ENCODE measurements at regions not wholly inside any gene's neighbourhood (a gene's known extent, or its start where the extent isn't known, plus 50 kb on each side); places are given as distances from the start of the nearest gene placed in this dataset.
"Not testable (repeated sequence)": the region's sequence is repeated elsewhere in the genome, so short reads cannot be mapped to it uniquely, and the experiment has no call there.

GRCh38 chr9:102941868-102942267 lies 53.3 kb upstream of the CYLC2 start:
- no peak for DNase-seq (ENCODE audit: low read depth in 2 of 3, low spot score in 1 of 3)

- no peak for DNase-seq (ENCODE audit: low read depth in 2 of 3, low spot score in 1 of 3)
These were observed 72.6 kb upstream of the CYLC2 start for GRCh38 chr9:102922526-102922925.

- no peak for DNase-seq (ENCODE audit: low read depth in 2 of 3, low spot score in 1 of 3)
These were observed 83.9 kb upstream of the CYLC2 start for GRCh38 chr9:102911185-102911584.

- not testable (repeated sequence) for DNase-seq (ENCODE audit: low read depth in 2 of 3, low spot score in 1 of 3)
These were observed 89.3 kb upstream of the CYLC2 start for GRCh38 chr9:102905795-102906194.

- DNase-seq (ENCODE audit: low read depth in 2 of 3, low spot score in 1 of 3) = no peak
These were observed 103.1 kb upstream of the CYLC2 start for GRCh38 chr9:102892025-102892424.

GRCh38 chr9:102888747-102889146 lies 106.4 kb upstream of the CYLC2 start:
- DNase-seq (ENCODE audit: low read depth in 2 of 3, low spot score in 1 of 3) = not testable (repeated sequence)

- no peak for DNase-seq (ENCODE audit: low read depth in 2 of 3, low spot score in 1 of 3)
These were observed 119.4 kb upstream of the CYLC2 start for GRCh38 chr9:102875687-102876086.

GRCh38 chr9:102867488-102867887 lies 127.6 kb upstream of the CYLC2 start:
- no peak for DNase-seq (ENCODE audit: low read depth in 2 of 3, low spot score in 1 of 3)

- no peak for DNase-seq (ENCODE audit: low read depth in 2 of 3, low spot score in 1 of 3)
These were observed 132.7 kb upstream of the CYLC2 start for GRCh38 chr9:102862478-102862877.

- DNase-seq (ENCODE audit: low read depth in 2 of 3, low spot score in 1 of 3) = no peak
These were observed 139.5 kb upstream of the CYLC2 start for GRCh38 chr9:102855641-102856040.

GRCh38 chr9:102845827-102846371 lies 149.2 kb upstream of the CYLC2 start:
- DNase-seq (ENCODE audit: low read depth in 2 of 3, low spot score in 1 of 3) = no peak

- no peak for DNase-seq (ENCODE audit: low read depth in 2 of 3, low spot score in 1 of 3)
These were observed 150.4 kb upstream of the CYLC2 start for GRCh38 chr9:102844716-102845115.

- no peak for DNase-seq (ENCODE audit: low read depth in 2 of 3, low spot score in 1 of 3)
These were observed 152.7 kb upstream of the CYLC2 start for GRCh38 chr9:102842423-102842822.

GRCh38 chr9:102841376-102841775 lies 153.8 kb upstream of the CYLC2 start:
- no peak for DNase-seq (ENCODE audit: low read depth in 2 of 3, low spot score in 1 of 3)

GRCh38 chr9:102840335-102840734 lies 154.8 kb upstream of the CYLC2 start:
- DNase-seq (ENCODE audit: low read depth in 2 of 3, low spot score in 1 of 3) = no peak

- DNase-seq (ENCODE audit: low read depth in 2 of 3, low spot score in 1 of 3) = no peak
These were observed 162.3 kb upstream of the CYLC2 start for GRCh38 chr9:102832814-102833213.

GRCh38 chr9:102796244-102796643 lies 198.9 kb upstream of the CYLC2 start:
- no peak for DNase-seq (ENCODE audit: low read depth in 2 of 3, low spot score in 1 of 3)

- no peak for DNase-seq (ENCODE audit: low read depth in 2 of 3, low spot score in 1 of 3)
These were observed 199.6 kb upstream of the CYLC2 start for GRCh38 chr9:102795532-102795931.

GRCh38 chr9:102779356-102779755 lies 215.8 kb upstream of the CYLC2 start:
- DNase-seq (ENCODE audit: low read depth in 2 of 3, low spot score in 1 of 3) = no peak

GRCh38 chr9:102778746-102779145 lies 216.4 kb upstream of the CYLC2 start:
- DNase-seq (ENCODE audit: low read depth in 2 of 3, low spot score in 1 of 3) = no peak

GRCh38 chr9:102770704-102771103 lies 224.4 kb upstream of the CYLC2 start:
- DNase-seq (ENCODE audit: low read depth in 2 of 3, low spot score in 1 of 3) = no peak

GRCh38 chr9:102769307-102769706 lies 225.8 kb upstream of the CYLC2 start:
- no peak for DNase-seq (ENCODE audit: low read depth in 2 of 3, low spot score in 1 of 3)

GRCh38 chr9:102768002-102768401 lies 227.1 kb upstream of the CYLC2 start:
- DNase-seq (ENCODE audit: low read depth in 2 of 3, low spot score in 1 of 3) = no peak

GRCh38 chr9:102767076-102767475 lies 228.1 kb upstream of the CYLC2 start:
- DNase-seq (ENCODE audit: low read depth in 2 of 3, low spot score in 1 of 3) = no peak
